ENCODE measurements at regions not wholly inside any gene's neighbourhood (a gene's known extent, or its start where the extent isn't known, plus 50 kb on each side); places are given as distances from the start of the nearest gene placed in this dataset.

GRCh38 chr18:68102117-68102516, 585.6 kb upstream of the DSEL start:
- no peak for DNase-seq

- DNase-seq = no peak
Measured at GRCh38 chr18:68098655-68099054, 582.1 kb upstream of the DSEL start.

GRCh38 chr18:68086481-68086880, 570.0 kb upstream of the DSEL start:
- DNase-seq = no peak

DNA sequence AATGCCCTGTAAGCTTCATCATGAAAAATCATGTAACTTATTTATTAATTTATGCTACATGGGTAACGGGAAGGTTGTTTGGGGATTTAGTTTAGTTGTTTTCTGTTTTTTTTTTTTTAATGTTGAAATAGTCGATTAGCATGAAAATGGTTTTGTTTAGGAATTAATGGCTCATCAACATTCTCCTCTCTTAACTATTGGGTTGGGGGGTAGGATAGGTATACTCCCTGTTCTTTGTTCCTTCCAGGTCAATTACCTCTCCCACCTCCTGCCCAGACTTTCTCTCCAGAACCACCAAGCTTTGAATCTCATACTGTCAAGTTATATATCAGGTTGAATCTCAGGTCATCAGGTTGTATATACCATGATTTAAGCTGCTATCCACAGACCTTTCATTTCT, 568.7 kb upstream of the DSEL start:
- no peak for DNase-seq

DNA sequence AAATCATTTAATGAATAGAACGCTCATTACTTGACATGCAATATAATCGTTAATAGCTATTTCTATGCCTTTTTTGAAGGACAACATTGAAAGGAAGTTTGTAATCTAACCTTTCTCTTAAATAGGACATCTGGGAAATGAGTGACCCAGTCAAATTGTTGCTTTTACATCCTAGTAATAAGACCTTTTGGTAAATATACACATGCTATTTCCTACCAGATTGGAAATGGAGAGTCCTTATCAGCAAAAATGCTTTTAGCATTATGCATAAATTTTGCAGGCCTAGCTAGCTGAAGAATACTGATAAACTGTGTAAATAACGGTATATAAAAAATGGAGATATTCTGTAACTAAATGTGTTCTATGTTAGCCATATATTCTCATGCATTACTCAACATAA, 567.3 kb upstream of the DSEL start:
- no peak for DNase-seq

GRCh38 chr18:68083131-68083530, 566.6 kb upstream of the DSEL start:
- DNase-seq = no peak

- no peak for DNase-seq
Measured at GRCh38 chr18:68072744-68073143, 556.2 kb upstream of the DSEL start.

DNA sequence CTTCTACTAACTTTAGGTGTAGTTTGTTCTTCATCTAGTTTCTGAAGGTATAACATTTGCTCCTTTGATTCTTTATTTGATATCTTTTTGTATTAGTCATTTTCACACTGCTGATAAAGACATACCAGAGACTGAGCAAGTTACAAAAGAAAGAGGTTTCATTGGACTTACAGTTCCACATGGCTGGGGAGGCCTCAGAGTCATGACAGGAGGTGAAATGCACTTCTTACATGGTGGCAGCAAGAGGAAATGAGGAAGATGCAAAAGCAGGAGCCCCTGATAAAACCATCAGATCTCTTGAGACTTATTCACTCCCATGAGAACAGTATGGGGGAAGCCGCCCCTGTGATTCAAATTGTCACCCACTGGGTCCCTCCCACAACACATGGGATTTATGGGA, 544.4 kb upstream of the DSEL start:
- DNase-seq = no peak

GRCh38 chr18:68056936-68057335, 540.4 kb upstream of the DSEL start:
- DNase-seq = no peak

- no peak for DNase-seq
Measured at GRCh38 chr18:68054669-68055068, 538.1 kb upstream of the DSEL start.

- no peak for DNase-seq
Measured at GRCh38 chr18:68053290-68053689, 536.8 kb upstream of the DSEL start.

GRCh38 chr18:68041327-68041726, 524.8 kb upstream of the DSEL start:
- DNase-seq = no peak

GRCh38 chr18:68040198-68040597, 523.7 kb upstream of the DSEL start:
- no peak for DNase-seq

DNA sequence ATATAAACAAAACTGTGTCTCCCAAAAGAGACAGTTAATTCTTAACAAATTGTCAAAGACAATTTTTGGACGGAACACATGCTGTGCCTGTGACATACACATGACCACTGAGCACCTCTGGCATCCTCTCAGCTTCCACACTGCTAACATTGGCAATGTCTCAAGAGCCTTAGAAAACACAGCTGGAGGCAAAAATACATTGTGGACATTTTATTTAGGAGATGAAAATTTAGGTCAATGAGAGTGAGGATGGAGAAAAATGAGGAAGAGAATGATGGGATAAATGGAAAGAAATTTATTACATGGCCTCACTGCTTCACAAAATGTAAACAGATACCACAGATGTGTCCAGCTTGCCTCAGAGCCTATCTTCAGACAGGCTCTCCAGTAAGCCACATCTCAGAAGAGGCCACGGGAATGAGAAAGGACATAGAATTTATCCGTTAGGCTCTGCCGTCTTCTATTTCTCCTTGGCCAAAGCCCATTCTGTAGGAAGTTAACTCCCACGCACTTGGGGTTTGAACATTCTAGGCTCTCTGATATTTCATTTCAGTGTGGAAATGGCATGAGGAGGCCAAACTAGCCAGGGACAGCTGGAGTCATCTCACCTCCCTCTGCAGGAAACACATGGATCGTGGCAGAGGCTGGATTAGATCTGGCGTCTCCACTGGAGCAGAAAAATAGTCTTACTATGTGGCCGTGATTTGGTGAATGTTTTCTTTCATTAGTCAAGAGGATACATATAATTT, 519.4 kb upstream of the DSEL start:
- DNase-seq = no peak

DNA sequence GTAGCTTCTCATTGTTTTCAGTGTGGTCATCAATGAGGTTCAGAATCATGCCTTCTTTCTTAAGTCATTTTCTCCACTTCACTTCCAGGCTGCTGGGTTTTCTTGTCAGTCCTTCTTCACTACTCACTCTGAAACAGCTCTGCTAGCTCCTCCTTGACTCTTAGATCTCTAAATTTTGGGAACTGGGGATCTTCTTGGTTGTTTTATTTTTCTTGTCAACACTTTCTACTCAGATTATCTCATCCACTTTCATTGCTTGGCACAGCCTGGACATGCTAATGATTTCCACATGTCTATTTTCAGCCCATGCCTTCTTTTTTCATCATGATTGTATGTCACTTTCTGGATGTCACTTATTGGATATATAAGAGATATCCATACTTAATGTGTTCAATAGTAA, 517.8 kb upstream of the DSEL start:
- DNase-seq = no peak

DNA sequence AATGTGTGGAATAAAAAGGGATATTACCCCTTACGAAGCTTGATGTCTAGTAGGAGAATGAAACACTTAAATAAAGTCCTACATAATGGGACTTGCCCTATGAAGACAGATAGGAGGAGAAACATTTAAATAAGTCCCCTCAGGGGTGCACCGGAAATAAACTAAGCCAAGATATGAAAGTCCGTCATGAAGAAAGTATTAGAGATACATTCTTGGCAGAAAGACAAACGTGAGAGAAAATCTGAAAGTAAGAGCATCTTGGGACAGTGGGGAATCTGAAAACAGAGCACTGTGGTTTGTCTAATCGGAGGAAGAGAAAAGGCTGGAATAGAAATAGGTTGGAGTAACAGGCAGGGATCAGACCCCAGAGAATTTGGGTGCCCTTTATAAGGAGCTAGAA, 516.9 kb upstream of the DSEL start:
- no peak for DNase-seq

- DNase-seq = no peak
Measured at GRCh38 chr18:68024716-68025115, 508.2 kb upstream of the DSEL start.

GRCh38 chr18:68017385-68017784, 500.9 kb upstream of the DSEL start:
- no peak for DNase-seq

- DNase-seq = no peak
Measured at GRCh38 chr18:67997496-67997895, 481.0 kb upstream of the DSEL start.

DNA sequence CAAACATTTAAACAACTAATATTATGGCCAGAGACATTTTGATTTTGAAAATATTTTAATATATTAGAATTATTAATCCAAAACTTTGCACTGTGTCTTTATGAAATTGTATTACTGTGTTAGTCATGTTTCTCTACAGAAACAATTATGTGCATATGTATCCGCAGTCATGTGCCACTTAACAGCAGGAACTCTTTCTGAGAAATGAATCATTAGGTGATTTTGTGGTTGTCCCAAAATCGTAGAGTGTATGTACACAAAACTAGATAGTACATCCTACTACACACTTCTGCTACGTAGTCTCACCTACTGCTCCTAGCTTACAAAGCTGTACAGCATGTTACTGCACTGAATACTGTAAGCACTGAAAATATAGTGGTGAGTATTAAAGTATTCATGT, 479.2 kb upstream of the DSEL start:
- no peak for DNase-seq

- DNase-seq = no peak
Measured at GRCh38 chr18:67980241-67980640, 463.7 kb upstream of the DSEL start.

- no peak for DNase-seq
Measured at GRCh38 chr18:67977067-67977616, 460.6 kb upstream of the DSEL start.

GRCh38 chr18:67973916-67974315, 457.4 kb upstream of the DSEL start:
- no peak for DNase-seq

GRCh38 chr18:67969458-67969857, 452.9 kb upstream of the DSEL start:
- DNase-seq = no peak

GRCh38 chr18:67966224-67966623, 449.7 kb upstream of the DSEL start:
- no peak for DNase-seq
